HG03378 (cell line): ENCODE measurements at regions not wholly inside any gene's neighbourhood (a gene's known extent, or its start where the extent isn't known, plus 50 kb on each side); places are given as distances from the start of the nearest gene placed in this dataset.
A peak's percentile ranks its signal among the peaks of the same experiment; 100 is the strongest.
"Not testable (repeated sequence)": the region's sequence is repeated elsewhere in the genome, so short reads cannot be mapped to it uniquely, and the experiment has no call there.

ENCODE experiments used
- ATAC-seq: cut with Tn5 transposase; IDR thresholded peaks from one replicate; pipeline ENCODE4 v1.9.1; 2021; ENCODE audit warnings: mild to moderate bottlenecking, moderate library complexity; ENCODE audit not compliant: unreplicated experiment

DNA sequence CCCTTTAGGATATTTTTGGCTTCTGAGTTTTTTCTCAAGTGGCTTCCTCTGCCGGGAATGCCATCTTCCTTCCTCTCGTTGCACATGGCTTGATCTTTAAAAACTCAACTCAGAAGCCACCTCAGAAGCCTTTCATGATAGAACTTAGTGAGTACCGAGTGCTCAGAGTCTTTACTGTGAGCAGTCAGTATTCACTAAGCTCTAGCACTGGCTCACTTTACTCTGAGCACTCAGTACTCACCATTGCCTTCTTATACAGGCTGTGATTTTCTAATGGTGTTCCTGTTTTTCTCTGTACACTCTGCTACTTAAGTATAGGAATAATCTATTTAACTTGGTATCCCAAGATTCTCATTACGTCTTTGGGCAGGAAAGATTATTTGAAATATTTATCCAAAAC, 116.2 kb downstream of the PFDN4 start:
- no peak for ATAC-seq

DNA sequence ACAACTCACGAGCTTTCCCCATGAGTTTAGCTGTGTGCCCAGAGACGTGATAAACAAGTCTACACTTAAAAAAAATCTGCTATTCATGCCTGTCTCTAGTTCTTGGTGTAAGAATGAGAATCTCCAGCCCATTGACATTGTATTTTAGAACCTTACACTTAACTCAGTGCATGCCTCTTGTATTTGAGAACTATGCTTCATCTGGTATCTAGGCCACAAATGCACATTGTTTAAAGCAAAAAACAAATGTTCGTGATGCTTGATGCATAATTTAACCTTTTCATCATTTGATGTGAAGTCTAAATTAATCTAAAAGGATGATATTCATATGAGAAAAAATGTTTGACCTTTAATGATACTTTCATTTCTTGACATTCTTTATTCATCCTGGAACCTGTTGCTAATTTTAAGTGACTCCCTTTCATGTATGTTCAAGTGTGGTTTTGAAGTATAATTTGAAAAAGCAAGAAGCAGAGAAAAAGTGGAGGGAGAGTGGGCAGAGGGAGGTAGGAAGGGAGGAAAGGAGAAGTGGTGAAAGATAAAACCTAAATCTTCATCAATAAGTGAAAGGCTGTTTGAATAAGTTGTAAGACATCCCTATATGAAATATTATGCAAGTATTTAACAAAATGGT, 116.9 kb downstream of the PFDN4 start:
- no peak for ATAC-seq

DNA sequence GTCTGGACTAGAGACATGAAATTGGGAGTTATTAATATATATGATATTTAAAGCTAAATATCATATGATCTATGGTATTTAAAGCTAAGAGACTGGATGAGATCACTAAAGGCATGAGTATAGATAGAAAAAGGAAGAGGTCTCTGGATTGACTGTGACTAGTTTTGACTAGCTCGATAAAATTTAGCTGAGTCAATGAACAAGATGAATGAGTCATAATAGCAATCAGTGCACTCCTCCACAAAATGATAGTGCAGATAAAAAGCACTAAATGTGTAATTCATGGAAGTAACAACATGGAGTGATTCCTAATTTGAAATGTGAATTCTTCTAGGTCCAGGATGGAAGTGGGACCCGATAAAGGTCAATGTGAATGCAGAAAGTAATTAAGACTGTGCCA, 127.4 kb downstream of the PFDN4 start:
- no peak for ATAC-seq

DNA sequence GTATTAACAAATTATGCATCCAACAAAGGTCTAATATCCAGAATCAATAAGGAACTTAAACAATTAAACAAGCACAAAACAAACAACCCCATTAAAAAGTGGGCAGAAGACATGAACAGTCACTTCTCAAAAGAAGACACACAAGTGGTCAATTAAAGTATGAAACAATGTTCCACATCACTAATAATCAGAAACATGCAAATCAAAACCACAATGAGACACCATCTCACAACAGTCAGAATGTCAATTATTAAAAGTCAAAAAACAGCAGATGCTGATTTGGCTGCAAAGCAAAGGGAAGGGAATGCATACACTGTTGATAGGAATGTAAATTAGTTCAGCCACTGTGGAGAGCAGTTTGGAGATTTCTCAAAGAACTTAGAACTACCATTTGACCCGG, 129.3 kb downstream of the PFDN4 start:
- no peak for ATAC-seq

DNA sequence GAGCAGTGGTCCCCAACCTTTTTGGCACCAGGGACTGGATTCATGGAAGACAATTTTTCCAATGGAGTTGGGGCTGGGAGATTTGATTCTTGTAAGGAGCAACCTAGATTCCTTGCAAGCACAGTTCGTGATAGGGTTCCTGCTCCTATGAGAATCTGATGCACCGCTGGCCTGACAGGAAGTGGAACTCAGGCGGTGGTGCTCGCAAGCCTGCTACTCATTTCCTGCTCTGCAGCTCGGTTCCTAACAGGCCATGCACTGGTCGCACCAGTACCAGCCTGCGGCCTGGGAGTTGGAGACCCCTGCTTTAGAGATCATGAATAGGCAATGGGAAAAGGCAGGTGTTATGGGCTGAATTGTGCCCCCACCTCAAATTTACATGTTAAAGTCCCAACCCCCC, 131.2 kb downstream of the PFDN4 start:
- ATAC-seq, result no peak

DNA sequence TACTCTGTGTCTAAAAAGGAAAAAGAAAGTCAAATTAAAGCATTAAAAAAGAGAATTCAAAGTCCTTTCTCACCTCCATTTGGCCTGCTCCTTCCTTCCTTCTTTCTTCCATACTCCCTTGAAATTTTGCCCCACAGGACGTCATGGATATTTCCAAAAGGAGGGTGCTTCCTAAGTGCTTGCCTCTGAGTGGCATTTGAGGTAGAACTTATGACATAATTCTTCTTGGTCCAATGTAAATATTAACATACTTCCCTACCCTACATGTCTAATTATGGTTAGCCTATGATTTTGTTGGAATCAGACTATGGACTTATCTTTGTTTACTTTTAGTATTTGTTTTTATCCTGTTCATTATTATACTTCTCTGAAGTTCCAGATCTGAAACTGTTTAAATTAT, 132.3 kb downstream of the PFDN4 start:
- no peak for ATAC-seq

DNA sequence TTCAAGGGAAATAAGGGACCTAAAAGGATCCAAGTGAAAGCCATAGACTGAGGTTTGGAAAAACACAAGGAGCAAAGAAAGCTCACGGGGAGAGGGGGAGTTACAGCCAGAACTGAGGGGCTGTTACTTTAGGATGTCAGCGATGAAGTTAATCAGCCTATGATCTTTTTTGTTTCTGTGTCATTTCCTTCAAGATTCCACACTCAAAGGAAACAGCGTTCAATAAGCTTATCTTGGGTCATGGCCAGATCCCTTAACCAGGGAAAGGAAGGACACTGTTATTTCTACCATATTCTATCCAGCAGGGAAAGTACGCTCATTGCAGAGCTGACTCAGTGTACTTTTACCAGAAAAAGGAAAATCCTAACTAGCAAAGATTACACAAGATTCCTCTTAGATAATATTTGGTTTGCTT, 132.8 kb downstream of the PFDN4 start:
- no peak for ATAC-seq

DNA sequence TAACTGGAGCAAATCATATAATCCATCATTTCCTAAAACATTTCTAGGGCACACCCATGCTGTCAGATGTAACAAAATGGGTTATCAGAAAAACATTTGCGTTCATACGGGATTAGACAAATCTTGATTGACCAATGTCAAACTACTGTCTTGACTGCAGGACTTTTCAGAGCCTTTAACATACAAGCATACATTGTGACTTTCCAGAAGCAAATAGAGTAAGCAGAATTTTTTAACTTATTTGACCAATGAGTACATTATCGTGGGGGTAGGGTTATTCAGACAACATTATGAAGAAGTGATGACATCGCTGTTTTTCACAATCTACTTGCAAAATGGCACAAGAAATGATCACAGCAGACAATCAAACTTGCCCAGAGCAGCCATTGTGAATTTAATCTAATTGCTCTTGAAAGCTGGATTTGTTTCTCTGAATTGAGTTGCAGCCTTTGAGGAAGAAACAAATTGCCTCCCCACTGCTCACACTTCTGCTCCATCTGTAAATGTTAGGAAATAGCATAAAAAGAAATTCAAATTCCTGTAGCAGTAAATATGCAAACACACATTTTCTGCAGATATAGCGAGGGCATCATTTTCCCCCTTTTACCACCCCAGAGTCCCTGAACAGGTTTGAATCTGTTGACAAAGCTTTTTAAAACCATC, 133.0 kb upstream of the DOK5 start:
- no peak for ATAC-seq

DNA sequence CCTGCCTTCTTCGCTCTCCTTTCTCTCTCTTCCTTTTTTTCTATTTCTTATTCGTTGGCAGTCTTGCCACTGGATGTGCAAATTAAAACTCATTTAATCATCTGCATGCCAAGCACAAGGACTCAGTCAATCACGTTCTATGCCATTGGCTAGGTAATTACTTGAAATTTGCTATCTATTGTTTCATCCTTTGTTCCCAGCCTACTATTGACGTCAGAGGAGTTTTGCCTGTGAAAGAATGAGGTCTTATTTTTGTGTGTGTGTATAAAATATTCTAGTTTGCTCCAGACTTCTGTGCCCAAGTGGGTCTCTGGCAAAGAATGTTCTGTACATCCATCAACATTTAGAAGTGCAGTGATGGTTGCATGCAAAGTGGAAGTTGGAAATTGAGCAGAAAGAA, 132.3 kb upstream of the DOK5 start:
- ATAC-seq, result no peak

DNA sequence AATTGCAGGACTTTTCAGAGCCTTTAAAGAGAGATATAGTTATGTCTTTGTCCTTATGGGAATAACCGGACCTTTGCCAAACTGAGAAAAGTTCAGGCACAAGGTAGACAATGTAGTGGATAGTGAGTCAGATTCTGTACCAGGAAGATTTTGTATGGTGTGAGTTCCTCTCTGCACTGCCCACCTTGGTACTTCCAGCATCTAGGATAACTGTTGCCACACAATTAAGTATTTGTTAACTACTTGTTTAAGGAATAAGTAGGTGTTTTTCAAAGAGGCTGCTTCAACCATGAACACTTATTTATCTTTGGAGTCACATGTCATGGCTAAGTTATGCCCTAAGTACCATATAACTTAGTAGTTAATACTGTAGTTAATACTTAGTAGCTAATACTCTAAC, 131.8 kb upstream of the DOK5 start:
- ATAC-seq, result no peak

DNA sequence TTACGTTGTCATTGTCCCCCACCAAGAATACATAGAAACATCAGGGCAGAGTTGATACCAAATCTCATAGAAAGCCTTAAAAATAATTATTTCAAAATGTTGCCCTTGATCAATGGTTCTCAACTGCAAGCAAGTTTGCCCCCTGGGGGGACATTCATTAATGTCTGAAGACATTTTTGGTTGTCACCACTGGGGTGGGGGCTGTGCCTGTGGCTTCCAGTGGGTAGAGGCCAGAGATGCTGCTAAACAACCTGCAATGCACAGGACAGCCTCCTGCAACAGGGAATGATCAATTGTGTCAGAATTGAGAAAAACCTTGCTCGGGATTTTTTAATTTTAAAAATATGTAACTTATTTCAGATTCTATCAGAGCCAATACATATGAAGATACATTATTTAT, 130.6 kb upstream of the DOK5 start:
- no peak for ATAC-seq

DNA sequence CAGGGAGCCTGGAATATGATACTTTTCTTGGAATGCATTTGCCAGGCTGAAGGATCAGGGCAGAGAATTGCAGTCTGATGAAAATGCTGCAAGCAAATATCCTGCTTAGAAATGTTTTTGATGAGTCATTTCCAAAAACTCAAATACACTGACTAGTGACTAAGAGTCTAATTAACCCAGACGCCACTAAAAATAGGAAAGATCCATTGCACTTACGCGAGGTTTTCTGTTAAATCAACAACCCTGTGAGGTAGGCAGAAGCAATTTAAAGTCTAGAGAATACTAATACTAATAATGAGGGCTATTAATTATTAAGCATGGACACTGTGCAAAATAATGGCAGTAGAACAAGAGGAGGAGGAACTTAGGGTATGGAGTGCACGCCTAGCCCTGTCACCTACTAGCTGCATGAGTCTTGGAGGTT, 130.1 kb upstream of the DOK5 start:
- ATAC-seq, result peak; percentile 87

DNA sequence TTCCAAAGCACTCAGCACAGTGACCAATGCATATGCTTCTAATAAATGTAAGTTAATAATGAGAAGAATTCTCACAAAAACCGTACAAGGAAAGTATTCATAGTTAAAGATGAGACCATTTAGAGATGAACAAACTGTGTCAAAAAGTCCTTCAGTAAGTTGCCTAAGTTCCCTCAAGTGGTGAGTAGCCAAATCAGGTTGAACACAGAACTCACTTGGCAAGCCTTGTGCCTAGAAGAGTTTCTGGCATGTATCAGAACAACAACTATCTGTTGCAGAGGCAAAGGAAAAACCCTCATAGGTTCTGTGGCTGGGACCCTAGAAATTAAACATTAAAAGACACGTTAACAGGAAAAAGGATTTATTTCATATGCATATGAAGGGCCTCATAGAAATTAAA, 129.6 kb upstream of the DOK5 start:
- ATAC-seq, result no peak

DNA sequence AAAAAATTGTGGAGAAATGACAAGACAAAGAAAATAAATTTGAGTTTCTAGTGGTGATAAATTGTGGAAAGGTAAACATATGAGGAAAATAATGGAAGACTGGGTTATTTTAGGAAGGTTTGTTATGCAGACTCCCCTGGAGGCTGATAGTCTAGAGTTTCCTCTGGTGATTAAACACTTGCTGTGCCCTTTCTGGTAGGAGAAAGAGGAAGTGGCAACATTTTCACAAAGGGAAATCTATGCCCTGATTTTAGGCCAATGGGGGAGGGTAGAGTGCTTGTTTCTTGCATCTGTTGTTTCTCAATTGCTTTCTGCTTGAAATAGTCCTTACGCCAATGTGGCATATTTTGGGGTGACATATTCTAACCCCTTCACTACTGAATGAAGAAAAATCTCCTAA, 129.1 kb upstream of the DOK5 start:
- ATAC-seq, result no peak

DNA sequence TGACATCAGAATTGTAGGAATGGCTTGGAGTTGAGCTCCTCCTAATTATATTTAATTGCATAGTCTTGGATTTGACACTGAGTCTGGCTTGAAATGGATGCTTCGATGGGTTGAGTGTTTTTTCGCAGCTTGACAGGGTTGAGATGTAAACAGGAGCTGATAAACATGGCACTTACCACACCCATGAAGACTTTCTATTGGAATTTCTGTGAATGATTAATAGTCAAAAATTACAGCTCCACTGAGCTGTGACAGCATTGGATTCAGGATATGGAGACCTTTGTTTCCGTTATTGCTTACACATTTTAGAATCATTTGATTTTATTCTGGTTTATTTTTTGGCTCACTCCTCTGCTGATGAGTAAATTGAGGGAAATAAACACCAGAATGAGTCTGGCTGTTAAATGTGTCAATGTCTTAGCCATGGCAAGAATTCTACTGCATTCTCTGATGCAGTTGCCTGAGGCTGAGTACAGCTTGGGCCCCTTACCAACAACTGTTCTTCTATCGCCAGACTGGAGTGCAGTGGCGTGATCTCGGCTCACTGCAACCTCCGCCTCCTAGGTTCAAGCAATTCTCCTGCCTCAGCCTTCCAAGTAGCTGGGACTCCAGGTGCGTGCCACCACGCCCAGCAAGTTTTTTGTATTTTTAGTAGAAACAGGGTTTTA, 128.1 kb upstream of the DOK5 start:
- ATAC-seq, result no peak

DNA sequence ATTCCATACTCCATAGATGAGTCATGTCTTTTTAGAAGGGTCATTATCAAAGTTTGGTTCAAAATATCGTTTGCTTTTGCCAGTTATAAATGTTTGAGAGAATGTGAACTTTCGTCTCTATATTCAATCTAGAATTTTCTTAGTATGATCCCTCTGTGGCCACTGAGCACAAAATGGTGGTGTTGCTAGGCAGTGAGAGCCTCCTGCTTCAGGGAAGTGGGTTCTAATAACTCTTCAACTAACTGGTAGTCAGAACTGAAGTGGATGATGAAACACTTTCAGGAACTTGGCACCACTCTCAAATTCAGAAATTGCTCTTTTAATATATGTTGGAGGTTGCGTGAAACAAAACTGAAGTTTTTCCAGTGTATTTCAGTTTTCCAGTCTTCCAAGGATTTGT, 125.0 kb upstream of the DOK5 start:
- no peak for ATAC-seq

DNA sequence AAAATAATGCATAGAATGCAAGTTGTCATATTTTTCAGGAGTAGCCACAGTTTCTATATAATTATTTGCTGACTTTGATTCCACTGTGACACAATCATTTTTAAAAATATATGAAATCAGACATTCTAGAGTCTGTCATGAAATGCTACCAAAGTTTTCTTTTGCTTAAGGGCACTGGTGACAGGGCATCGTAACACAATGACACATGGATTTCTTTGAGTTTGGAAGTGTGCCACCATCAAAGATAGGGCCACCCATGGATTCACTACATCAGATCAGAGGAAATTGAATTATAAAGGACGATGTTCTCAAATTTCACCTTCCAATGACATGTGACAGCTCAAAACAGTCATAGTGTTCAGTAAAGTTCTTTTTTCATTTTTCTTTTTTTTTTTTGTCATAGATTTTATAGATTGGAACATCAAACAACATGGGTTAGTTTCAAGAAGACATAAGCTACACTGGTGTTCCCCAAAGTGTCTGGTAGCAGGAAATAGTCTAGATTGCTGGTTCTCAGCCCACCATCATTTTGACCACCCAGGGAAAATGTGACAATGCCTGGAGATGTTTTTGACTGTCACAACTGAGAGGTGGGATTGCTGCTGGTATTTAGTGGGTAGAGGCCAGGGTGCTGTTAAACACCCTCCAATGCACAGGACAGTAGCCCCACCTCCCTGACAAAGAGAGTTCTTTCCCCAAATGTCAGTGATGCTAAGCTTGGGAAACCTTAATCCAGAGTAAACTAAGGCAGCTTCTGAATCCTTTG, 123.8 kb upstream of the DOK5 start:
- no peak for ATAC-seq

DNA sequence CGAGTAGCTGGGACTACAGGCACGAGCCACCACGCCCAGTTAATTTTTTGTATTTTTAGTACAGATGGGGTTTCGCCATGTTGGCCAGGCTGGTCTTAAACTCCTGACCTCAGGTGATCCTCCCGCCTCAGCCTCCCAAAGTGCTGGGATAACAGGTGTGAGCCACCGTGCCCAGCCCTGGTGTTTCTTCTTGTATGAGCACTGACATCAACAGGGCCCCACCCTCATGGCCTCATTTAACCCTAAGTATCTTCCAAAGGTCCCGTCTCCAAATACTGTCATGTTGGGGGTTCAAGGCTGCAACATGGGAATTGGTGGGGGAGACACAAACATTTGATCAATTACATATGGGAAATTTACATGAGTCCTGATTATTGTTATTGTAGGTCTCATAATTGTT, 122.9 kb upstream of the DOK5 start:
- ATAC-seq, result not testable (repeated sequence)

DNA sequence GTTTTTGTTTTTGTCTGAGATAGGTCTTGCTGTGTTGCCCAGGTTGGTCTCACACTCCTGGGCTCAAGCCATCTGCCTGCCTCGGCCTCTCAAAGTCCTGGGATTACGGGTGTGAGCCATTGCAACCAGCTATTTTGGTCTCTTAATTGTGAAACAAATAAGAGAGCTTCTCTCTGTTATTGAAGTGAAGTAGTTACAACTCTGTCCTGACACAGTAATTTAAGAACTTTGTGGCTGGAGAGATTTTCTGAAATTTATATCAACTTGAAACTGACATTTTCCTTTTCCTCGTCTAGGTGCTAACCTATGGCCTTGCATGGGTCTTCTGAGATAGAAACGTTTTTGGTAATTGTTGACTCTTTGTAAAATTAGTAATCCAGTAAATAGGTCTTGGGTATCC, 122.1 kb upstream of the DOK5 start:
- ATAC-seq, result no peak

DNA sequence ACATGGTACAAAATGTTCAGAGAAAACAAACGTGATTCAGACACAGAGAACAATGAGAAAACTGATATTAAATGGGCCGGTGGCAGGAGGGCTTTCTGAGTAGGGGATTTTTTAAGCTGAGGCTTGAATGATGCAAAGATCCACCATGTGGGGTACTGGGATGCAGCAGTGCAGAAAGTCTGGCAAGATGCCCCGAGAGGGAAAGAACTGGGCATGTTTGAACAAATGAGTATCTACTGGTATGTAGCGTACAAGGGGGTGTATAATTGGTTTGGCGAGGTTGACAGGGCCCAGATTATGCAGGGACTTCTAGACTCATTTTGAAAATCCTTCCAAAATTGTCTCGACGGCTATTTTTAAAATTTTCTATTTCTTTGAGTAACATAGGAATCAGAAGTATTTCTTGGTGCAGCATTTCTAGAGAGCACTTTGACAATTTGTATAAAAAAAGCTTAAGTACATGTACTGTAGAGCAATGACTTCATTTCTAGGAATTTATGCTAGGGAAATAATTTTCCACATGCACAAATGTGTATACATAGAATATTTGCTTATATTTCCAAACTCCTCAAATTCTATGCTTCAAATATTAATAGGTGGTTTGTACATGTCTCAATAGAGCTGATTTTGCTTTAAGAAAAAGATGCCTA, 119.6 kb upstream of the DOK5 start:
- no peak for ATAC-seq

DNA sequence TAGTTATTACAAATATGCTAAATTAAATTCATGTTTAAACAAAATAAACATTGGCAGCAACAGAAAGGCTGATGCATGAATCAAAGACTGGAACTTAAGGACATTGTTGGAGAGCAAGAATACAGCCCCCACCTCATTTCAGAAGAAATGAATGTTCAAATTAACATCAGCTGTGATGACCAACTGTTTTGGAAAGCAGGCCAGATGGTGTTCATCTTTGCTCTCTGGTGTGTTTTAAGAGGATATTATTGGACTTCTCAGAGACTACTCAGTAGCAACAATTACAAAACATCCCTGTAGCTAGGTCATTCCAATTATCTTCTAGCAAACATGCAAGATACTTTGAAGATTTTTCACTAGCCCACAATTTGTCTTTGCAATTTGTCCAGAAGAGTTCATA, 118.6 kb upstream of the DOK5 start:
- ATAC-seq, result no peak
